Panc1 (cell line): ENCODE measurements at regions not wholly inside any gene's neighbourhood (a gene's known extent, or its start where the extent isn't known, plus 50 kb on each side); places are given as distances from the start of the nearest gene placed in this dataset.

Source experiments
- ATAC-seq: fragments of 200-7000 bp; cut with Tn5 transposase; 2 replicates; pipeline ENCODE4 v1.9.1; 2020; ENCODE audit warnings: mild to moderate bottlenecking, moderate library complexity
- BruUV-seq: library from RNA; stranded (reverse); fragments of 400-500 nt; replicated peaks from 2 replicates; lab custom pipeline; 2021; lab: Mats Ljungman, UMichigan
- CTCF ChIA-PET: fragments of 300-600 bp; sonication (Branson Sonifier 250); formaldehyde crosslinking; loops from one replicate; lab custom pipeline; 2022; ENCODE audit warnings: antibody characterized with exemption; lab: Charles Lee
- POLR2A ChIA-PET: fragments of 300-600 bp; sonication (Branson Sonifier 250); formaldehyde crosslinking; loops from one replicate; lab custom pipeline; 2022; ENCODE audit warnings: antibody characterized with exemption; lab: Charles Lee
- DNase-seq: peaks from one replicate; pipeline ENCODE4 v3.0.0-alpha.2; 2010; ENCODE audit warnings: low read depth, low spot score
- H3K27ac ChIP-seq: 2 replicates; pipeline ENCODE4 v1.5.1; 2011; ENCODE audit warnings: mild to moderate bottlenecking, low read length, inconsistent platforms
- H3K27me3 ChIP-seq: fragments of 200-500 bp; sonication (Bioruptor generic); 2 replicates; pipeline ENCODE4 v1.6.0; 2014; ENCODE audit warnings: low read length, inconsistent platforms; ENCODE audit not compliant: control insufficient read depth, insufficient read depth
- H3K36me3 ChIP-seq: fragments of 200-500 bp; sonication (Bioruptor generic); 2 replicates; pipeline ENCODE4 v1.5.1; 2014; ENCODE audit warnings: inconsistent platforms, mild to moderate bottlenecking, low read length, moderate library complexity; ENCODE audit not compliant: control insufficient read depth, insufficient read depth
- H3K4me1 ChIP-seq: 2 replicates; pipeline ENCODE4 v1.5.1; 2011; ENCODE audit warnings: inconsistent platforms, mild to moderate bottlenecking, low read length, moderate library complexity; ENCODE audit not compliant: control insufficient read depth, insufficient read depth
- H3K4me3 ChIP-seq, 2 experiments: 2 replicates each; pipeline ENCODE4 v1.5.1; 2011 to 2012; ENCODE audit warnings: low read depth in 2 of 2, low read length in 2 of 2, mild to moderate bottlenecking in 2 of 2, inconsistent platforms in 1 of 2, moderate library complexity in 1 of 2
- H3K9me3 ChIP-seq: fragments of 200-500 bp; sonication (Bioruptor generic); 2 replicates; pipeline ENCODE4 v1.5.1; 2014; ENCODE audit warnings: low read depth, mild to moderate bottlenecking, inconsistent platforms, low read length, moderate library complexity; ENCODE audit not compliant: control insufficient read depth, insufficient read depth
- POLR2AphosphoS5 ChIP-seq: IDR thresholded peaks from 2 replicates; pipeline ENCODE4 v1.6.1; 2012; ENCODE audit warnings: mild to moderate bottlenecking, low read depth, low read length, moderate library complexity
- TCF7L2 ChIP-seq: IDR thresholded peaks from 2 replicates; pipeline ENCODE4 v1.6.1; 2011; ENCODE audit warnings: mild to moderate bottlenecking, low read depth, low read length, inconsistent platforms
- in situ Hi-C: cut with HindIII; loops from 2 replicates; pipeline ENCODE4 v1.10.0; 2016; ENCODE audit warnings: low sequenced_read_pairs, low pct_unique_long_range_greater_than_20kb
- intact Hi-C: fragments of 100-400 bp; cut with micrococcal nuclease; formaldehyde crosslinking; loops from one replicate; pipeline ENCODE4 v1.10.0; 2022; ENCODE audit not compliant: unreplicated experiment

- in situ Hi-C loops (no loop called here), intact Hi-C loops (no loop called here)
- H3K4me1 ChIP-seq, result no peaks in the 10 kb centered on the region
- CTCF ChIA-PET, result no interaction called here
- ATAC-seq (no peak), DNase-seq (no peak)
- H3K4me3 ChIP-seq, result no peak overlapping the region
- no peak for TF ChIP-seq TCF7L2
- no peak for TF ChIP-seq POLR2AphosphoS5
- no peaks in the 10 kb centered on the region for H3K27me3 ChIP-seq
- no TSS peak for BruUV-seq
- H3K36me3 ChIP-seq, result no peaks in the 10 kb centered on the region
- H3K27ac ChIP-seq, result no peak overlapping the region
- no peaks in the 10 kb centered on the region for H3K9me3 ChIP-seq
- POLR2A ChIA-PET, result no interaction called here
Observed at GRCh38 chr22:36079041-36079440, 50.4 kb upstream of the RBFOX2 start.
